ENCODE measurements at regions not wholly inside any gene's neighbourhood (a gene's known extent, or its start where the extent isn't known, plus 50 kb on each side); places are given as distances from the start of the nearest gene placed in this dataset.

DNA sequence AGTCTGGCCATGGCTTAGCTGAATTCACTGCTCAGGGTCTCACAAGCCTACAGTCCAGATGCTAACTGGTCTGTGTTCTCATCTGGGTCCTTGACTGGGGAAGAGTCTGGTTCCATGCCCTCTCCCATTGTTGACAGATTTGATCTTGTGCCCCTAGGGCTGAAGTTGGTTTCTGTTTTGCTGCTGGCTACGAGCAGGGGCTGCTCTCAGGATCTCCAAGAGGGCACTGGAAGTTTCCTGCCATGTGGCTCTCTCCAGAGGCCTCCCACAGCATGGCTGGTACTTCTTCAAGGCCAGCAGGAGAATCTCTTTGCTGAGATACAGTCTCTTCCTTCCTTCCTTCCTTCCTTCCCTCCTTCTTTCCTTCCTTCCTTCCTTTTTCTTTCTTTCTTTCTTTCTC lies 78.1 kb downstream of the SPP2 start:
- Histone ChIP-seq H2AFZ (ENCODE audit: low read length) (no peak overlapping the region), H3K36me3 (ENCODE audit: insufficient read depth, low read length) (no peaks in the 10 kb centered on the region), H3K27me3 (ENCODE audit: insufficient read depth, low read length, poor library complexity, severe bottlenecking) (no peaks in the 10 kb centered on the region), H3K79me2 (ENCODE audit: insufficient read depth, low read length) (no peaks in the 10 kb centered on the region), H3K9me2 (replicated peaks; ENCODE audit: low read depth, low read length) (no peaks in the 10 kb centered on the region), H3K4me2 (ENCODE audit: low read depth, low read length, poor library complexity, severe bottlenecking) (no peak overlapping the region), H3K4me1 (ENCODE audit: insufficient read depth, low read length, poor library complexity, severe bottlenecking) (no peaks in the 10 kb centered on the region), H3K9ac (ENCODE audit: low read depth, low read length, poor library complexity, severe bottlenecking) (no peak overlapping the region), H3K4me3 (ENCODE audit: low read length, poor library complexity, severe bottlenecking) (no peak overlapping the region), H4K20me1 (ENCODE audit: insufficient read depth, low read length, poor library complexity, severe bottlenecking) (no peaks in the 10 kb centered on the region), H3F3A (ENCODE audit: low read depth) (no peaks in the 10 kb centered on the region), H3K9me3 (ENCODE audit: insufficient read depth, low read depth, low read length) (no peaks in the 10 kb centered on the region)
- TF ChIP-seq, protein P1, sequence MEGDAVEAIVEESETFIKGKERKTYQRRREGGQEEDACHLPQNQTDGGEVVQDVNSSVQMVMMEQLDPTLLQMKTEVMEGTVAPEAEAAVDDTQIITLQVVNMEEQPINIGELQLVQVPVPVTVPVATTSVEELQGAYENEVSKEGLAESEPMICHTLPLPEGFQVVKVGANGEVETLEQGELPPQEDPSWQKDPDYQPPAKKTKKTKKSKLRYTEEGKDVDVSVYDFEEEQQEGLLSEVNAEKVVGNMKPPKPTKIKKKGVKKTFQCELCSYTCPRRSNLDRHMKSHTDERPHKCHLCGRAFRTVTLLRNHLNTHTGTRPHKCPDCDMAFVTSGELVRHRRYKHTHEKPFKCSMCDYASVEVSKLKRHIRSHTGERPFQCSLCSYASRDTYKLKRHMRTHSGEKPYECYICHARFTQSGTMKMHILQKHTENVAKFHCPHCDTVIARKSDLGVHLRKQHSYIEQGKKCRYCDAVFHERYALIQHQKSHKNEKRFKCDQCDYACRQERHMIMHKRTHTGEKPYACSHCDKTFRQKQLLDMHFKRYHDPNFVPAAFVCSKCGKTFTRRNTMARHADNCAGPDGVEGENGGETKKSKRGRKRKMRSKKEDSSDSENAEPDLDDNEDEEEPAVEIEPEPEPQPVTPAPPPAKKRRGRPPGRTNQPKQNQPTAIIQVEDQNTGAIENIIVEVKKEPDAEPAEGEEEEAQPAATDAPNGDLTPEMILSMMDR (conservative IDR thresholded peaks at IDR 0.05; ENCODE audit: low read length) = no peak
- no peak for TF ChIP-seq EZH2phosphoT487 (IDR thresholded peaks at IDR 0.05; ENCODE audit: borderline replicate concordance)

All from Loucy (cell line).